Fibroblast of lung (primary cell): ENCODE measurements at regions not wholly inside any gene's neighbourhood (a gene's known extent, or its start where the extent isn't known, plus 50 kb on each side); places are given as distances from the start of the nearest gene placed in this dataset.

Experiments used
- DNase-seq, 2 donors: peaks; one replicate each; pipeline versions ENCODE4 v3.0.0 to v3.0.0-alpha.2; 2010; ENCODE audit warnings: low read depth in 2 of 2
- H2AFZ ChIP-seq: 2 replicates; pipeline ENCODE4 v1.5.1; 2012; ENCODE audit warnings: low read length, control low read depth, inconsistent platforms
- H3K27ac ChIP-seq: 2 replicates; pipeline ENCODE4 v1.5.1; 2011; ENCODE audit warnings: low read length, control low read depth; ENCODE audit not compliant: insufficient read depth
- H3K27me3 ChIP-seq: 2 replicates; pipeline ENCODE4 v1.5.1; 2011; ENCODE audit warnings: mild to moderate bottlenecking, low read length; ENCODE audit not compliant: control insufficient read depth, insufficient read depth
- H3K36me3 ChIP-seq: 2 replicates; pipeline ENCODE4 v1.5.1; 2011; ENCODE audit warnings: low read length; ENCODE audit not compliant: control insufficient read depth, insufficient read depth
- H3K4me1 ChIP-seq: 2 replicates; pipeline ENCODE4 v1.5.1; 2011; ENCODE audit warnings: low read length; ENCODE audit not compliant: control insufficient read depth, insufficient read depth; ENCODE audit errors: extremely low read depth
- H3K4me2 ChIP-seq: 2 replicates; pipeline ENCODE4 v1.5.1; 2011; ENCODE audit warnings: low read length, control low read depth; ENCODE audit not compliant: insufficient read depth; ENCODE audit errors: extremely low read depth
- H3K4me3 ChIP-seq, 4 experiments: fragments of 200-600 bp in 1 of 4; sonication (generic) in 1 of 4; replicated peaks in 1 of 4; 2 replicates each; pipeline ENCODE4 v1.5.1; 2011 to 2016; ENCODE audit warnings: low read length in 4 of 4, low read depth in 3 of 4, mild to moderate bottlenecking in 3 of 4, control low read depth in 2 of 4, inconsistent platforms in 1 of 4, mixed read lengths in 1 of 4; ENCODE audit not compliant: insufficient read depth in 1 of 4; ENCODE audit errors: control extremely low read depth in 1 of 4
- H3K79me2 ChIP-seq: 2 replicates; pipeline ENCODE4 v1.5.1; 2012; ENCODE audit warnings: mild to moderate bottlenecking, low read length, inconsistent platforms; ENCODE audit not compliant: control insufficient read depth, insufficient read depth
- H3K9ac ChIP-seq: 2 replicates; pipeline ENCODE4 v1.5.1; 2011; ENCODE audit warnings: mild to moderate bottlenecking, low read length, control low read depth; ENCODE audit not compliant: insufficient read depth
- H3K9me3 ChIP-seq: 2 replicates; pipeline ENCODE4 v1.5.1; 2012; ENCODE audit warnings: low read depth, low read length; ENCODE audit not compliant: control insufficient read depth, insufficient read depth
- H4K20me1 ChIP-seq: 2 replicates; pipeline ENCODE4 v1.5.1; 2011; ENCODE audit warnings: low read length; ENCODE audit not compliant: control insufficient read depth, insufficient read depth; ENCODE audit errors: extremely low read depth
- EZH2 ChIP-seq: IDR thresholded peaks from 2 replicates; pipeline ENCODE4 v1.5.1; 2012; ENCODE audit warnings: low read length, control low read depth, mild to moderate bottlenecking; ENCODE audit errors: missing control alignments
- TF ChIP-seq, protein P1 (sequence below), 2 donors: IDR thresholded peaks in 1 of 2; conservative IDR thresholded peaks in 1 of 2; 1 replicate in 1 of 2; 2 replicates in 1 of 2; pipeline ENCODE4 v1.5.1; 2011 to 2012; ENCODE audit warnings: low read length in 2 of 2, control low read depth in 1 of 2, inconsistent platforms in 1 of 2, low read depth in 1 of 2, mild to moderate bottlenecking in 1 of 2

- no peak for TF ChIP-seq EZH2
- TF ChIP-seq, protein P1, sequence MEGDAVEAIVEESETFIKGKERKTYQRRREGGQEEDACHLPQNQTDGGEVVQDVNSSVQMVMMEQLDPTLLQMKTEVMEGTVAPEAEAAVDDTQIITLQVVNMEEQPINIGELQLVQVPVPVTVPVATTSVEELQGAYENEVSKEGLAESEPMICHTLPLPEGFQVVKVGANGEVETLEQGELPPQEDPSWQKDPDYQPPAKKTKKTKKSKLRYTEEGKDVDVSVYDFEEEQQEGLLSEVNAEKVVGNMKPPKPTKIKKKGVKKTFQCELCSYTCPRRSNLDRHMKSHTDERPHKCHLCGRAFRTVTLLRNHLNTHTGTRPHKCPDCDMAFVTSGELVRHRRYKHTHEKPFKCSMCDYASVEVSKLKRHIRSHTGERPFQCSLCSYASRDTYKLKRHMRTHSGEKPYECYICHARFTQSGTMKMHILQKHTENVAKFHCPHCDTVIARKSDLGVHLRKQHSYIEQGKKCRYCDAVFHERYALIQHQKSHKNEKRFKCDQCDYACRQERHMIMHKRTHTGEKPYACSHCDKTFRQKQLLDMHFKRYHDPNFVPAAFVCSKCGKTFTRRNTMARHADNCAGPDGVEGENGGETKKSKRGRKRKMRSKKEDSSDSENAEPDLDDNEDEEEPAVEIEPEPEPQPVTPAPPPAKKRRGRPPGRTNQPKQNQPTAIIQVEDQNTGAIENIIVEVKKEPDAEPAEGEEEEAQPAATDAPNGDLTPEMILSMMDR (conservative IDR thresholded peaks at IDR 0.05 in 1 of 2, IDR thresholded peaks at IDR 0.05 in 1 of 2; ENCODE audit: low read depth in 1 of 2, low read length in 2 of 2): no peak
- H3K36me3 ChIP-seq: no peaks in the 10 kb centered on the region
- peak in 1 of 2 donors; percentile 3 for DNase-seq
Measured at GRCh38 chr5:67363180-67363709, 166.6 kb upstream of the CD180 start.

DNA sequence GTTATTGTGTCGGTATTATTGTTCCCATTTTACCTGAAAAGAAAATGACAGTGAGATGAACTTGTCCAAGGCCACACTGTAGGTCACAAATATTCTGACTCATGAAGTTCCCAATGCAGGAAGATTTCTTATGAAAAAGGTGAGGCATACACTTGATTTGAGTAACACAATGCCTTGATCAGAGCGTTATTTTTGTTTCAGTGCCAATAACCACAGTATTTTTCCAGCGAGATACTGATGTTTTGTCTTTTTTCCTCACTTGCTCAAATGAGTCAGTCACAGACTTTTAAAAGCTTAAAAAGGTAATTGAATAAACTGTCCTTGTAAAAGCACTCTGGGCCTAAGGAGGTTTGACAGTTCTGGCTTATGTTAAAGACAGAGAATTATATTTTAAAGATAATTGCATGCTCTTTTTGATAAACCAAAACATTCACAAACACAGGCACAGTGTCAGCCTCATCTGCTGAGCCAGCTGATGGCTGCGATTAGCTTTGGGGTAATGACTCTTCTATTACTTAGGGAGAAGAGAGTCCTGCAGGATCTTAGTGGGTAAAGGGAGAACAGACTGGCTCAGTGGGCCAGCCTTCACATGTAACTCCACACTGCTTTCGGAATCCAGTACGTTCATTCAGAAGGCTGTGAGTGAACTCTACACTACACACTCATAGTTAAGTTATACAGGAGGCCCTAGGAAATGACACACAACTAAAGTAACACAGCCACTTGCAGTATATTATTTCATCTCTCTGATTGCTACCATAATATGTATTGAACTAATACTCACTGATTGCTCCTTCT, 165.5 kb upstream of the CD180 start:
- TF ChIP-seq, protein P1 (conservative IDR thresholded peaks at IDR 0.05 in 1 of 2, IDR thresholded peaks at IDR 0.05 in 1 of 2; ENCODE audit: low read depth in 1 of 2, low read length in 2 of 2): no peak
- no peak for TF ChIP-seq EZH2
- no peak overlapping the region for H2AFZ ChIP-seq
- H3K27ac ChIP-seq: no peak overlapping the region
- no peaks in the 10 kb centered on the region for H4K20me1 ChIP-seq
- no peaks in the 10 kb centered on the region for H3K36me3 ChIP-seq
- DNase-seq: peak; percentile 20 to 87
- H3K4me2 ChIP-seq: no peak overlapping the region
- no peak overlapping the region for H3K9ac ChIP-seq
- no peak overlapping the region for H3K4me3 ChIP-seq
- no peaks in the 10 kb centered on the region for H3K79me2 ChIP-seq
- no peaks in the 10 kb centered on the region for H3K27me3 ChIP-seq
- H3K4me1 ChIP-seq: no peaks in the 10 kb centered on the region
- no peaks in the 10 kb centered on the region for H3K9me3 ChIP-seq

More at GRCh38 chr5:67363180-67363709, 166.6 kb upstream of the CD180 start:
- Histone ChIP-seq H3K9me3 (no peaks in the 10 kb centered on the region), H3K79me2 (no peaks in the 10 kb centered on the region), H2AFZ (no peak overlapping the region), H3K4me1 (no peaks in the 10 kb centered on the region), H3K27me3 (no peaks in the 10 kb centered on the region), H4K20me1 (no peaks in the 10 kb centered on the region), H3K4me3 (no peak overlapping the region), H3K9ac (no peak overlapping the region), H3K4me2 (no peak overlapping the region), H3K27ac (no peak overlapping the region)

DNA sequence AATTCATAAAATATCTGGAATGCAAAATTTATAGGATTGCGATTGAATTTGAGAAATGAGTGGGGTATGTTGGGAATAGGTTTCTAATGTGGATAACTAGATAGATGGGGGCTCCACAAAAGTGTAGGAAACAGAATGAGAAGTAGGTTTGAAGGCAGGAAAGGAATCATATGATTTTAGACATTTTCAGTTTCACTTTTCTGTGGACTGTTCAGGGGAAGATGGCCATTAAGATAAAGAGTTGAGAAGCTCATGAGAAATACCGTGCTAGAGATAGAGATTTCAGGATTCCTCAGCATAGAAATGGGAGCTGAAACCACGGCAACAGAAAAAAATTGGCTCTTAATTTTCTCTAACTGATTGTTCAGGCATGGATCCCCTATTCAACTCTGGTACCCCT, 163.4 kb upstream of the CD180 start:
- Histone ChIP-seq H3K9ac (no peak overlapping the region), H3K27ac (no peak overlapping the region), H2AFZ (no peak overlapping the region), H4K20me1 (no peaks in the 10 kb centered on the region), H3K4me3 (no peak overlapping the region), H3K4me1 (no peaks in the 10 kb centered on the region), H3K79me2 (no peaks in the 10 kb centered on the region), H3K27me3 (no peaks in the 10 kb centered on the region), H3K4me2 (no peak overlapping the region), H3K9me3 (no peaks in the 10 kb centered on the region), H3K36me3 (no peaks in the 10 kb centered on the region)
- DNase-seq: no peak
- no peak for TF ChIP-seq EZH2
- TF ChIP-seq, protein P1 (conservative IDR thresholded peaks at IDR 0.05 in 1 of 2, IDR thresholded peaks at IDR 0.05 in 1 of 2; ENCODE audit: low read depth in 1 of 2, low read length in 2 of 2): no peak
